Transverse colon (tissue), 4 donors: ENCODE measurements at regions not wholly inside any gene's neighbourhood (a gene's known extent, or its start where the extent isn't known, plus 50 kb on each side); places are given as distances from the start of the nearest gene placed in this dataset.

ENCODE experiments used
- DNase-seq: peaks from one replicate; pipeline ENCODE4 v3.0.0-alpha.2; 2019
- H3K27ac ChIP-seq, 4 donors: fragments of 200-600 bp; sonication (generic); 2 replicates each; pipeline ENCODE4 v1.5.1; 2016 to 2018; ENCODE audit warnings: inconsistent platforms in 4 of 4
- H3K27me3 ChIP-seq: fragments of 200-600 bp; sonication (generic); 2 replicates; pipeline ENCODE4 v1.5.1; 2017; ENCODE audit warnings: inconsistent platforms
- H3K36me3 ChIP-seq, 4 donors: fragments of 200-600 bp; sonication (generic); 2 replicates each; pipeline ENCODE4 v1.5.1; 2017 to 2019; ENCODE audit warnings: inconsistent platforms in 4 of 4
- H3K4me1 ChIP-seq, 4 donors: fragments of 200-600 bp; sonication (generic); 2 replicates each; pipeline ENCODE4 v1.5.1; 2017 to 2020; ENCODE audit warnings: inconsistent platforms in 4 of 4
- H3K4me3 ChIP-seq, 4 donors: fragments of 200-600 bp; sonication (generic); 1 replicate in 1 of 4; 2 replicates in 3 of 4; pipeline versions ENCODE4 v1.5.1 to v1.6.1; 2017 to 2019; ENCODE audit warnings: inconsistent platforms in 4 of 4
- H3K9me3 ChIP-seq, 2 donors: fragments of 200-600 bp; sonication (generic); 2 replicates each; pipeline ENCODE4 v1.5.1; 2017 to 2019; ENCODE audit warnings: inconsistent platforms in 2 of 2
- EP300 ChIP-seq: sonication (generic); formaldehyde crosslinking; IDR thresholded peaks from one replicate; pipeline ENCODE4 v1.6.1; 2017; ENCODE audit warnings: antibody characterized with exemption, low read depth
- POLR2A ChIP-seq: fragments of 450-650 bp; IDR thresholded peaks from one replicate; pipeline ENCODE4 v1.6.1; 2016; ENCODE audit warnings: antibody characterized with exemption, mild to moderate bottlenecking, moderate library complexity
- POLR2AphosphoS5 ChIP-seq, 3 donors: sonication (generic); formaldehyde crosslinking; IDR thresholded peaks; one replicate each; pipeline ENCODE4 v1.6.1; 2016; ENCODE audit warnings: antibody characterized with exemption in 3 of 3
- WGBS, 2 donors: methylation state at CpG; one replicate each; pipeline ENCODE4 v1.1.5; 2018; ENCODE audit warnings: low coverage in 1 of 2; 5-methylcytosine and 5-hydroxymethylcytosine counted together
- in situ Hi-C, 4 donors: fragments of 200-750 bp; cut with MboI; loops; one replicate each; pipeline versions ENCODE4 v1.15.0 to v1.15.1; 2017; ENCODE audit warnings: low sequenced_read_pairs in 3 of 4, low pct_ligation_motif_present in 1 of 4, low pct_unique_long_range_greater_than_20kb in 1 of 4
- intact Hi-C: fragments of 100-400 bp; cut with DNase I; formaldehyde crosslinking; loops from one replicate; pipeline ENCODE4 v1.15.1; 2023; ENCODE audit warnings: low total_unique reads
- TF ChIP-seq, protein P1 (sequence below), 5 experiments: fragments of 200-600 bp in 3 of 5; fragments of 450-650 bp in 2 of 5; sonication (generic) in 3 of 5; IDR thresholded peaks; 1 replicate in 2 of 5; 2 replicates in 3 of 5; pipeline ENCODE4 v1.5.1; 2016 to 2017; ENCODE audit warnings: antibody characterized with exemption in 5 of 5, inconsistent platforms in 3 of 5, mild to moderate bottlenecking in 2 of 5, moderate library complexity in 1 of 5

DNA sequence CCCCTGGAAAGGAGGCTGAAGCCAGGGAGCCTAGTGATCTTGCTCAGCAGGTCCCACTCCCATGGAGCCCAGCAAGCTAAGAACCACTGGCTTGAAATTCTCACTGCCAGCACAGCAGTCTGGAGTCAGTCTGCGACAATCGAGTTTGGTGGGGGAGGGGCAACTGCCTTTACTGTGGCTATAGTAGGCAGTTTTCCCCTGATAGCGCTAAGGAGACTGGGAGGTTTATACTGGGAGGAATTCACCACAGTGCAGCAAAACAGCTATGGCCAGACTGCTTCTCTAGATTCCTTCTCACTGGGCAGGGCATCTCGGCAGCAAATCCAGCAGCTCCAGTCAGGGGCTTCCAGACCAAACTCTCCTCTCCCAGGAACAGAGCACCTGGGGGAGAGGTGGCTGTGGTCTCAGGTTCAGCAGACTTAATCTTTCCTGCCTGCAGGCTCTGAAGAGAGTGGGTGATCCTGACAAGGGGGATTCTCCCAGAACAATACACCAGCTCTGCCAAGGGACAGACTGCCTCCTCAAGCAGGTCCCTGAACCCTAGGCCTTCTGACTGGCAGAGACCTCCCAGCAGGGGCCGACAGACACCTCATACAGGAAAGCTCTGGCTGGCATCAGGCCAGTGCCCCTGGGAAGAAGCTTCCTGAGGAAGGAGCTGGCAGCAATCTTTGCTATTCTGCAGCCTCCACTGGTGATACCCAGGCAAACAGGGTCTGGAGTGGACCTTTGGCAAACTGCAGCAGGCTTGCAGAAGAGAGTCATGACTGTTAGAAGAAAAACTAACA is 548.5 kb upstream of the NEGR1 start:
- H3K36me3 ChIP-seq = no peaks in the 10 kb centered on the region
- no peak overlapping the region for H3K4me3 ChIP-seq
- WGBS, 2 donors = 67% methylated on average over 4 of the region's 5 CpGs; no CpG with 5 or more reads in 1 of the 2 donors
- no peaks in the 10 kb centered on the region for H3K27me3 ChIP-seq
- in situ Hi-C loops (no loop called here), intact Hi-C loops (no loop called here)
- no peaks in the 10 kb centered on the region for H3K4me1 ChIP-seq
- H3K9me3 ChIP-seq = peaks cover 0 to under 1% of the 10 kb centered on the region in 2 donors
- no peak for DNase-seq
- no peak for TF ChIP-seq EP300
- TF ChIP-seq, protein P1, sequence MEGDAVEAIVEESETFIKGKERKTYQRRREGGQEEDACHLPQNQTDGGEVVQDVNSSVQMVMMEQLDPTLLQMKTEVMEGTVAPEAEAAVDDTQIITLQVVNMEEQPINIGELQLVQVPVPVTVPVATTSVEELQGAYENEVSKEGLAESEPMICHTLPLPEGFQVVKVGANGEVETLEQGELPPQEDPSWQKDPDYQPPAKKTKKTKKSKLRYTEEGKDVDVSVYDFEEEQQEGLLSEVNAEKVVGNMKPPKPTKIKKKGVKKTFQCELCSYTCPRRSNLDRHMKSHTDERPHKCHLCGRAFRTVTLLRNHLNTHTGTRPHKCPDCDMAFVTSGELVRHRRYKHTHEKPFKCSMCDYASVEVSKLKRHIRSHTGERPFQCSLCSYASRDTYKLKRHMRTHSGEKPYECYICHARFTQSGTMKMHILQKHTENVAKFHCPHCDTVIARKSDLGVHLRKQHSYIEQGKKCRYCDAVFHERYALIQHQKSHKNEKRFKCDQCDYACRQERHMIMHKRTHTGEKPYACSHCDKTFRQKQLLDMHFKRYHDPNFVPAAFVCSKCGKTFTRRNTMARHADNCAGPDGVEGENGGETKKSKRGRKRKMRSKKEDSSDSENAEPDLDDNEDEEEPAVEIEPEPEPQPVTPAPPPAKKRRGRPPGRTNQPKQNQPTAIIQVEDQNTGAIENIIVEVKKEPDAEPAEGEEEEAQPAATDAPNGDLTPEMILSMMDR (IDR thresholded peaks at IDR 0.05) = no peak
- no peak for TF ChIP-seq POLR2AphosphoS5 (IDR thresholded peaks at IDR 0.05)
- no peak for TF ChIP-seq POLR2A
- no peak overlapping the region for H3K27ac ChIP-seq

DNA sequence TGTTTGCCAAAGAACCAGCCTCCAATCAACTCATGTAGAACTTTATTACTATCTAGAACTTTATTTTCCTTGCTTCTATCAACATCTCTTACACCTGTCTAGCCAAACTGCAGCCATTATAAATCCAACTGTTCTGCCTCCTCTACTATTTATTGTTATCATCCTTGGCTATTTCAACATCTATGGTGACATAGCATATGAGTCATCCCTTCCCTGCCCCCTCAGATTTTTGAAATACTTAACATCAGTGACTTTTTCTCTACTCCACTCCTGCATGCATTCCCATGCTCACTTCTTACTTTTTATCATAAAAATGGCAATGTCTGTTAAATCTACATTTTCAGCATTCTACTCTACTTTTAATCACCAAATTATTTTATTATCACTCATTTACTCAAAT is 544.9 kb upstream of the NEGR1 start:
- intact Hi-C loops = no loop called here
- Histone ChIP-seq H3K4me3 (no peak overlapping the region), H3K4me1 (no peaks in the 10 kb centered on the region), H3K27ac (no peak overlapping the region), H3K36me3 (no peaks in the 10 kb centered on the region), H3K27me3 (no peaks in the 10 kb centered on the region), H3K9me3 (peaks cover 0 to 5% of the 10 kb centered on the region in 2 donors)
- TF ChIP-seq POLR2AphosphoS5 (IDR thresholded peaks at IDR 0.05) (no peak), EP300 (no peak), POLR2A (no peak)
- TF ChIP-seq, protein P1 (IDR thresholded peaks at IDR 0.05) = no peak
- no peak for DNase-seq
- in situ Hi-C loops = no loop called here

DNA sequence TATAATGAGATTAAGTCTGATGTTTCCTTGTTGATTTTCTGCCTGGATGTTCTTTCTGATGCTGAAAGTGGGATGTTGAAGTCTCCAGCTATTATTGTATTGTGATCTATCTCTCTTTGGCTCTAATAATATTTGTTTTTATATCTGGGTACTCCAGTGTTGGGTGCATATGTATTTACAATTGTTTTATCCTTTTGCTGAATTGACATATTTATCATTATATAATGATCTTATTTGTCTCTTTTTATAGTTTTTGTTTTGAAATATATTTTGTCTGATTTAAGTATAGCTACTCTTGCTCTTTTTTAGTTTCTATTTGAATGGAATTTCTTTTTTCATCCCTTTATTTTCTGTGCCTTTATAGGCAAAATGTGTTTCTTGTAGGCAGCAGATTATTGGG is 522.2 kb upstream of the NEGR1 start:
- Histone ChIP-seq H3K27me3 (no peaks in the 10 kb centered on the region), H3K4me3 (no peak overlapping the region), H3K36me3 (no peaks in the 10 kb centered on the region), H3K9me3 (no peaks in the 10 kb centered on the region), H3K4me1 (no peaks in the 10 kb centered on the region), H3K27ac (no peak overlapping the region)
- in situ Hi-C loops (loop anchor here in 1 of 4 donors (10.0 kb wide), 1 partner anchor 60 kb away; no protein-coding TSS in a partner anchor), intact Hi-C loops (no loop called here)
- TF ChIP-seq POLR2A = no peak
- no peak for DNase-seq

DNA sequence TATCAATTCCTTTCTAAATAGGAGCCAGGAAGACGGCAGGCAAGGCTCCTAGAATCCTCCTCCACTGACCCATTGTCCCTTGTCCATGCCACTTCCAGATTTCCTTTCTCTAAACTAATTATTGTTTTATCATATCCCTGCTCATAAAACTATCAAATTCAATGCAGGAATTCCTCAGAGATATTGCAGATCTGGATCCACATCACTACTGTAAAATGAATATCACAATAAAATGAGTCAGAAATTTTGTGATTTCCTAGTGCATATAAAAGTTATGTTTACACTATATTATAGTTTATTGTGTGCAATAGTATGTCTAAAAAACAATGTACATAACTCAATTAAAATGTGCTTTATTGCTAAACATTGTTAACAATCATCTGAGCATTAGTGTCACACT is 498.7 kb upstream of the NEGR1 start:
- H3K27me3 ChIP-seq = no peaks in the 10 kb centered on the region
- no peak overlapping the region for H3K4me3 ChIP-seq
- no peak for TF ChIP-seq POLR2AphosphoS5 (IDR thresholded peaks at IDR 0.05)
- TF ChIP-seq, protein P1 (IDR thresholded peaks at IDR 0.05) = no peak
- TF ChIP-seq POLR2A = no peak
- no peak for TF ChIP-seq EP300
- WGBS, 2 donors = 11 to 50% methylated on average over 1 of the region's 1 CpG
- H3K9me3 ChIP-seq = no peaks in the 10 kb centered on the region
- intact Hi-C loops (no loop called here), in situ Hi-C loops (no loop called here)
- no peaks in the 10 kb centered on the region for H3K4me1 ChIP-seq
- DNase-seq = no peak
- no peaks in the 10 kb centered on the region for H3K36me3 ChIP-seq
- H3K27ac ChIP-seq = no peak overlapping the region

DNA sequence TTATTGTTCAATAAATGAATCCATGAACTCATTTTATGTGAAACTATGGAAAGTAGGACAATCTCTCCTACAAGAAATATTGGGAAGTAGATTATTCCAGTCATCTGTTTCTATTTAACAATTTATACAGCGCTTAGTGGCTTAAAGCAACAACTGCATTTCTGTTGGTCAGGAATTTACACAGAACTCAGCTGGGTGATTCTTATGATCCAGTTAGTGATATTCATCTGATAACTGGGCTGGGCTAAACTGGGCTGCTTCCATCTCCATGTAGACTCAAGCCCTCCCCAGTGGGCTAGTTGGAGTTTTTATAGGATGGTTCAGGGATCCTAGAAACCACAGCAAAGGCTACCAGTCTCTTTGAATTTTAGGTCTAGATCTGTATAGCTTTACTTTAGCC is 497.9 kb upstream of the NEGR1 start:
- intact Hi-C loops (no loop called here), in situ Hi-C loops (no loop called here)
- H3K27ac ChIP-seq = no peak overlapping the region
- DNase-seq = no peak
- no peaks in the 10 kb centered on the region for H3K4me1 ChIP-seq
- no peak overlapping the region for H3K4me3 ChIP-seq
- WGBS, 2 donors = 89% methylated on average over 1 of the region's 1 CpG
- H3K36me3 ChIP-seq = no peaks in the 10 kb centered on the region
- no peak for TF ChIP-seq POLR2A
- no peak for TF ChIP-seq POLR2AphosphoS5 (IDR thresholded peaks at IDR 0.05)
- no peak for TF ChIP-seq EP300
- TF ChIP-seq, protein P1 (IDR thresholded peaks at IDR 0.05) = no peak
- H3K27me3 ChIP-seq = no peaks in the 10 kb centered on the region
- no peaks in the 10 kb centered on the region for H3K9me3 ChIP-seq
